HT1080 (cell line): ENCODE measurements at regions not wholly inside any gene's neighbourhood (a gene's known extent, or its start where the extent isn't known, plus 50 kb on each side); places are given as distances from the start of the nearest gene placed in this dataset.
"Not testable (repeated sequence)": the region's sequence is repeated elsewhere in the genome, so short reads cannot be mapped to it uniquely, and the experiment has no call there.

Experiments used
- DNase-seq: peaks from one replicate; pipeline ENCODE4 v3.0.0-alpha.2; 2015; ENCODE audit warnings: low read depth

DNA sequence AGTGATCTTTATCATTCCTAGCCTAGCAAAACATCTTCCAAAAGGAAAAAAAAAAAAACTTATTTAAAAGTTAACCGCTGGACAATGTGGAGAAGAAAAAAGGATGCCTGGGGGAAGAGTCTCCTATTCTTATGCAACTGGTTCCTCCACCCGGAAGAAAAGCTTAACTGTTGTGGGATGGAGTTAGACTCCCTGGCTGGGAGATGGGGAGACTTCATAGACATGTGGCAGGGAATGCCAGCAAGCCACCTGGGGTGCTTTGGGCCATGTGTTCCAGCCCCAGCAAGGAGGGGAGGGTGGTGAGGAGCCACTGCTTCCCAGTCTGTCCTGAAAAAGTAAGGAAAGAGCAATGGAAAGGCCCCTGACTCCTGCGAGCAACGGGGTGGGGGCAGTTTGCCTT is 119.4 kb upstream of the SPIN4 start:
- no peak for DNase-seq

DNA sequence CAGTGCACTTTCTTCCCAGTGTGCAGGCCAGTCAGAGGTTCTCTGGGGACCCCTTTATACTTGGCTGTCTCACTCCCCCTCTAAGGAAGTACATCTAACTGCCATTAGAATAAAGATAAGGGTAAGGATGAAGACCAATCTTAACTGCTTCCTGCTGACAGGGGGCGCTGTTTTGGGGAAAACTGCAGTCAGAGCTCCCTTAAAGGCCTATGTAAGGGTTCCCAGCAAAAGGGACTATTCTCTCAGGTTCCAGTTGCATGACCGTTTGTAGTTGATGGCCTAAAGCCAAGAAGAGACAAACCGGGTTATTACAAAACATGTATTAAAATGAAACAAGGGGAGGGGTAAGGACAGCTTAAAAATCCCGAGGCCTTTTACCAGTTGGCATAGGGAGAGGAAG is 115.6 kb upstream of the SPIN4 start:
- no peak for DNase-seq

DNA sequence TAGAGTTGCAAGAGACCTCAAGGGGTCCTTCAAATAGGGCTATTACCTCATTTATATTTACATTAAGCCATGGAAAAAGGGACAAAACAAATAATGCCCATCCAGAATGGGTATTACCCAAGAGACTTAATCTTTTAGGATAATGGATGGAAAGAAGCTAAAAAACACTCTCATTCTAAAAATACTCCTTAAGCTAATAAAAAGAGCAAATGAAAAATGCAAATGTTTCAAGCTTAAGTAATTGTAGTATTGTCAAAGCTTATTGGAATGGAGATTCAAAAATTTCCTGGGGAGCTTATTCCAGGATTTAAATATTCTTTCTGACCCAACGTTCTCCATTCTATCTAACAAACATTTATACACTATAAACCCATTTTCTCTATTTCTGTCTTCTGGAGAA is 107.8 kb upstream of the SPIN4 start:
- DNase-seq, result no peak

DNA sequence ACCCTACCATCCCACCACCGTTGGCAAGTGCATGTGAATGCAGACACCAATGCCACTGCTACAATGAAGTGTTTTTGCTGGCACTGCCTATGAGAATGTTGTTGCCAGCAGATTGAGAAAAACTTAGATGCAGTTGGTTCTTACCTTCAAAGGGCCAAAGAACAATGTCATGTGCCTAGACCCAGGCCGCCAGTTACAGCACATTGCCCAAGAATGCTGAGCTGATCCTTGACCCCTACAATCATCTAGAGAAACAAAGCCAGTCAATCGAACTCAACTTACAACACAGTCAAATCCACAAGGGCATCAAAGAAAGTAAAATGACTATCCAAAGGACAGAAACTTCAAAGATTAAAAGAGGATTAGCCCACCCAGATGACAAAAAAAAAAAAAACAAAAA is 102.4 kb upstream of the SPIN4 start:
- no peak for DNase-seq

DNA sequence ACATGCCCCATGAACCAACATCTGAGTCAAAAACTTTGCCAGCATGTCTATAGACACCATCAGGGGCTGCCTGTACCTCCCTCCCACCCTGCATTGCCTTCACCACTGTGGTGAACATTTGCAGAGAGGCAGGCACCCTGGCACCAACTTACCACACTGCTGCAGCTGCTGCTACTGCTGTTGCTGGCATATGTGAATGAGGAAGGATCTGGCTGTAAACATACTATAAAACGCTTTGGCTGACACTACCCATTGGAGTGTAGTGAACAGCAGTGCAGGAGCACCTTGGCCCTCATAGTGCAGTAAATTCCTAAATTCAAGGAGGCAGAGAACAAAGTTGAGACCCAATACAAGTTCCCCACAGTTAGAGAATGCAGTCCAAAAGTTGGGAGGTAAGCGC is 90.6 kb upstream of the SPIN4 start:
- no peak for DNase-seq

DNA sequence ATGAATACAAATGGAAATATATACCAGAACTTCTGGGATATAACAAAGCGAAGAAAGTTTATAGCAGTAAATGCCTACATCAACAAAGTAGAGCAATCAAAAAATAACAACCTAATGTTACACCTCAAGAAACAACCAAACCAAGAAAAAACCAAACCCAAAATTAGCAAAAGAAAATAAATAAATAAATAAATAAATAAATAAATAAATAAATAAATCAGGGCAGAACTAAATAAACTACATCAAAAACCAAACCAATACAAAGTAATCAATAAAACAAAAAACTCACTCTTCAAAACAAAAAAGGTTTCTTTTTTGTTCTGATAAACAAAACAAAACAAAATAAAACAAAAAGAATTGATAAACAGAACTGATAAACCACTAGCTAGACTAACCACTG is 88.4 kb upstream of the SPIN4 start:
- no peak for DNase-seq

DNA sequence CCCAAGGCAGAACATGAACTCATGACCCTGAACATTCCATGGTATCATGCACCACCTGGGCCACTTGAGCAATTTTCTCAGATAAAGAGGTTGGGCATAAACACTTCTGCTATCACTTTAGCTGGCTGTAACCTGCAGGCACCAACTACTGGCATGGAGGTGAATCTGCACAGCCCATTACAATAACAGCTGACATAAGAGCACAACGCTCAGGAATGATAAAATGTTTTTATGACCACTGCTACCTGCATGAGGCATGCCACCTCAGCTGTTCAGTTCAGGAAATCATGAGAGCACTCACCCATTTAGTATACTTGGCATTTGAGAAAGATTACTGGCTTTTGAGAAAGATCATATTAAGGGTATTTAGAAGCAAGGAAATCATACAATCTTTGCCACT is 85.7 kb upstream of the SPIN4 start:
- DNase-seq, result no peak

DNA sequence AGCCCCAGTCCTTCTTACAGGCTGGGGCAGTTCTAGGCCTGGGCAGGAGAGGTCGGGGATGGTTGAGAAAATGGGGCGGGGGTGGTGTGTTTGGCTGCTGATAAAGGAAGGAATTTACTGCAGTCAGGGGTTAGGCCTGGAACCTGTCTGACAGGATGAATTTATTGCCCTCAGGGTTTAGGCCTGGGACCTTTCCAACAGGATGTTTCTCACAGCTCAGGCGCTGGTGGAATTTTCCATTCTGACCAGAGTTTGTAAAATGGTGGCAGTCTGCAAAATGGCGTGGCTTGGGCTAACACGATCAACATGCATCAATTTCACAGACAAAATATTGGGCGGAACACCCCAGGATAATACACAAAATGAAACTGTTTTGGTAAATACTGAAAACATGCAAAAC is 83.5 kb upstream of the SPIN4 start:
- peak; percentile 25 for DNase-seq

DNA sequence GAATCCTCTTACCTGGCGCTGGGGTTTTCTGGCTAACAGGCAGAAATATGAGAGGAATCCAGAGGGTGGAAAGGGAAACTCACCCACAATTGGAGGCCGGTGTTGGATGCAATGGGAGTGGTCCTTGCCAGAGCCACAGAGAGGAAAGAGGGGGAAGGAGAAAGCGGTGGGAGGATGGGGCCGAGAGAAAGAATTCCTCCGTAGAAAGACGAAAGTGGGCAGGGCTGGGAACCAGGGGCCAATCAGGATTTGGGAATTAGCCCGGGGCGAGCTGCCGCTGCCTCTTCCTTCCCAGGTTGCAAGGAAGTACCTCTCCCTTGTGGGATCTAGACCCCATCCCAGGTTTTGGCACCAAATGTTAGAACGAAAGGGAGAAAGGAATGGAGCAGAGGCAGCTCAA is 83.1 kb upstream of the SPIN4 start:
- DNase-seq, result no peak

DNA sequence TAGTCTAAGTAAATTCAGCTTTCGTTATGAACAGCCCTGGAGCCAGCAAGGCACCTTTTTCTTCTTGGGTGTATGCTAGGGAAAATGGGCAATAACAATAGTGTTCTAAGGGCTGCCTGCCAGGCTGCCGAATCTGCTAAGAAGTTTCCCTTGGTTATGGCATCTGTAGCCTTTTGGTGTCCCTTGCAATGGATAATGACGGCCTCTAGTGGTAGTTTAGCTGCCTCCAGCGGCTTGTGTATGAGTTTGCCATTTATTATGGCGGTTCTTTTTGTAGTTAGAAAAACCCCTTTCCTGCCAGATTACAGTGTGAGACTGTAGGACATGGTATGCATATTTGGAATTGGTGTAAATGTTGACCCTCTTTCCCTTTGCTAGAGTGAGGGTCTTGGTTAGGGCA is 78.9 kb upstream of the SPIN4 start:
- DNase-seq, result no peak

DNA sequence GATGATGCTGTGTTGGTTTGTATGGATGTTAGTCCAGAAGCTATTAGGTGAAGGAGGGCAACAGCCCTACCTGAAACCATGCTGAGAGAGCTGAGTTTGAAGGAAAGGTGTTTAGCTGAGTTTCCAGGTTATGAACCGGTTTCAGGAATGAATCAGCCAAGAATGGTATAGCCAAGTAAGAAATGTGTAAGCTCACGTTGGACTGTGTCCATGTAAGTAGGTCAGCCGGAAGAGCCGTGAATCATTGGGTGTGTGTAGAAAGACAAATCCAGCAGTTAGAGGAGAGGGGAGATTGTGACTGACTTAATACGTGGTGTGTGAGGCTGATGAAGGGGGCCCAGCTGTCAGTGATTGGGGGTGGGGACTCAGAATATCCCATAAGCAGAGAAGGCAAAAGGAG is 77.2 kb upstream of the SPIN4 start:
- DNase-seq, result peak; percentile 67

DNA sequence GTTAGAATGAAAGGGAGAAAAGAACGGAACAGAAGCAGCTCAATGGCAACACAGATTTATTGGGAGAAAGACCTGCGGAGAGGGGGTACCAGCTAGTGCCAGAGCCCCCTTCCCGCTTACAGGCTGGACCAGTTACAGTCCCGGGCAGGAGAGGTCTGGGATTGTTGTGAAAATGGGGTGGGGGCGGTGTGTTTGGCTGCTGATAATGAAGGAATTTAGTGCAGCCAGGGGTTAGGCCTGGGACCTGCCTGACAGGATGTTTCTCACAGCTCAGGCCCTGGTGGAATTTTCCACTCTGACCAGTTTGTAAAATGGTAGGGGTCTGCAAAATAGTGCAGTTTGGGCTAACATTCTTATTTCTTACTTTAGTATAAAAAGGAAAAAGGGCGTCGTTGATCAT is 75.4 kb upstream of the SPIN4 start:
- no peak for DNase-seq

DNA sequence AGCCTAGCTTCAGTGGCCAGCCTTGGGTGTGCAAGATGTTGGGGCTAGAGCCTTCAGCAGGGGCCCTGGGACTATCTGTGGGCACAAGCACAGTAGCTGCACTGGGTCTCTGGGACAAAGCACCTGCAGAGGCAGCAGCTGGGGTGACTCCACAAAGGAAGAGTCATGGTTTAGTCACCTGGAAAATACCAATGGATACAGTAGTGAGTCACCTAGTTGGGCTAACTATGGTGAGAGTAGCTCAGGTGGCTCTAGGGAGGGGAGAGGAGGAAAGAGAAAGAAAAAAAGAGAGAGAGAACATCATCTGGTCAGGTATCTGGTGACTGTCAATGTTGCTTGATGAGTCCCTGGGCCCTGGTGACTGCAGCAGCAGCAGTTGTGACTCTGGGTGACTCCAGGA is 72.9 kb upstream of the SPIN4 start:
- peak; percentile 49 for DNase-seq

DNA sequence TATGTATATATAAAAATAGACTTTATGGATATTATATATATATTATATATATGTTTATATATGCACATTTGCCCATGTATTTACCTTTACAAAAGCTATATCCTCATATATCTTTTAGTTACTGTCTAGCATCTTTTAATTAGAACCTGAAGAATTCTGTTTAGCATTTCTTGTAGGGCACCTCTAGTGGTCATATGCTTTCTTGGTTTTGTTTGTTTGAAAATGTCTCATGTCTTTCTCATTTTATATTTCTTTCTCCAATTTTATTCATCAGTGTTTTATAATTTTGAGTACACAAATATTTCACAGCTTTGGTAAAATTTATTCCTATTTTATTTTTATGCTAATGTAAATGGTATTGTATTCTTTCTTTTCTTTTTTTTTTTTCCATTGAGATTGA is 70.3 kb upstream of the SPIN4 start:
- no peak for DNase-seq

DNA sequence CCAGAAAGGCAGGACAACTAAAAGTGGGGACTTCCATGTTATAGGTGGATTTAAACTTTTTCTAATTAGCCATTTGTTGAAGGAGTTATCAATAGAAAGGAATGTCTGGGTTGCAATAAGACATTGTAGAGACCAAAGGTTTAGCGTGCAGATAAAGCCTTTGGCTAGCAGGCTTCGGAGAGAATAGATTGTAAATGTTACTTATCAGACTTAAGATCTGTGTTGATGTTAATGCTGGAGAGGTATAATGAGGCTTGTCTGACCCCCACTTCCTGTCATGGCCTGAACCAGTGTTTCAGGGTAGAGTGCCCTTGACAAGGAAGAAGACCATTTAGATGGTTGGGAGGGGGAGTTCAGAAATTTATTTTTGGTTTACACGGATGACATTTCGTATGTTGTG is 67.1 kb upstream of the SPIN4 start:
- no peak for DNase-seq

DNA sequence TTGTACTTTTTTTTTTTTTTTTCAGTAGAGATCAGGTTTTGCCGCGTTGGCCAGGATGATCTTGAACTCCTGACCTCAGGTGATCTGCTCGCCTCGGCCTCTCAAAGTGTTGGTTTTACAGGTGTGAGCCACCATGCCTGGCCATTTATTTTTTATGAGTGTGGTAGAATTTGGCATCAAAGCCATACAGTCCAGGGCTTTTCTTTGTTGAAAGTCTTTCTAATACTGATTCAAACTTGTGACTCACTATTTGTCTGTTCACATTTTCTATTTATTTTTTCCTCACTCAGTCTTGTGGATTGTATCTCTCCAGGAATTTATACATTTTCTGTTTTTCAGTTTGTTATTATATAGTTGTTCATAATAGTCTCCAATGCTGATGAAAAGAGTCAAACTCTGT is 66.5 kb upstream of the SPIN4 start:
- no peak for DNase-seq

DNA sequence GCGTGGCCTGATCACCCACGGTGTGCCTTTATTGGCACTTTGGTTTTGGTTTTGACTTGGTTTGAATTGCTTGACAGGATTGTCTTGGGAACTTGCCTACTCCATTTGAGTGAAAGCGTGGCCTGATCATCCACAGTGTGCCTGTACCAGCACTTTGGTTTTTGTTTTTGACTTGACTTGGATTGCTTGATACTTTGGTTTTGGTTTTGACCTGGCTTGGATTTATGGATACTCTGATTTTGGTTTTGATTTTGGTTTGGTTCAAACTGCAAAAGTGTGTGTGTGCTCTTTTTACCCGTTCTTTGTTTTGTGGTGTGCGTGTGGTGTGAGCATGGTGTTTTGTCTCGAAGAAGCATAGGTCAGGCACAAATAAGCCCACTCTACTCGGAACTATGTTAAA is 58.8 kb upstream of the SPIN4 start:
- DNase-seq, result not testable (repeated sequence)

DNA sequence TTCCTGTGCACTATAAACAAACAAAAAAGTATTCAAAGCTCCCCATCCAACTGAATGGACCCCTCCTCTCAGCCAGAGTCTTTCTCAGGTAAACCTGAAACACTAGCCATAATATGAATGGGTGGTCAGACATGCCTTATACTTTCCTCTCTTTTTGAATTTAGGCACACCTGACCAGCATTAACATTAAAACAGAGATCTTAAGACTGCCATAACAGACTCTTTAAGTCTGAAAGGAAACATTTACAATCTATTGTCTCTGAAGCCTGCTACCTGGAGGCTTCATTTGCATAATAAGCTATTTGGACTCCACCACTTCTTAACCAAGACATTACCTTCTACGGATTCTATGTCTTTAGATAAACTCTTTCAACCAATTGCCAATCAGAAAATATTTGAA is 56.9 kb upstream of the SPIN4 start:
- no peak for DNase-seq

DNA sequence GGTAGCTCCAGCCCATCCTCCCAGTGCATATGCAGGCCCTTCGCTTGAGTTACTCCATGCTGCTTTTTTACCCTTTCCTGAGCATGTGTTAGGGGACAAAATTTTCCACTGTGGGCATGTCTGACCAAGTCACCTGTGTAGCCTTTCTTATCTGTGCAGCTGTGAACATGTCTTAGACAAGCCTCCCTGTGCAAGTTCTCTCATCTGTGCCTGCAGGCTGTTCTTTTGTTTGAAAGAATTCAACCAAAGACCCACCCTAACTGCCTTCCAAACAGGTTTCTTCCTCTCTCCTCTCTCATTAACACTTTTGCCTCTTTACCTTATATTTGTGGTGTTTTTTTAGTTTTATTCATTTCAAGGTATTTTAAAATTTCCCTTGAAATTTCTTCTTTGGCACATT is 53.2 kb upstream of the SPIN4 start:
- no peak for DNase-seq

DNA sequence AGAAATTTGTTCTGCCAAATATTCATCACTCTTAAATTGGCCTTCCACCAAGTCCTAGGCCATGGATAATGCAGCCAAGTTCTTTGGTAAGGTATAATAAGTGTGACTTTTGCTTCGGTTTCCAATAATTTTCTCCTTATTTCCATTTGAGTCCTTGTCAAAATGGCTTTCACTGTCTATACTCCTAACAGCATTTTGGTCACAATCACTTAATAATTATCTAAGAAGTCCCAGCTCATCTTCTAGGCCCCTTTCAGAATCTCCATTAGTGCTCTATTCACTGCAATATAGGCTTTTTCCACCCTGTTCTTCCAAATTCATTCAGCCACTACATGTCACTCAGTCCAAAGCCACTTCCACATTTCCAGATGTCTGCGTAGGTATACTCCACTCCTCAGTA is 51.0 kb upstream of the SPIN4 start:
- DNase-seq, result no peak
